ENCODE measurements at regions not wholly inside any gene's neighbourhood (a gene's known extent, or its start where the extent isn't known, plus 50 kb on each side); places are given as distances from the start of the nearest gene placed in this dataset.

DNA sequence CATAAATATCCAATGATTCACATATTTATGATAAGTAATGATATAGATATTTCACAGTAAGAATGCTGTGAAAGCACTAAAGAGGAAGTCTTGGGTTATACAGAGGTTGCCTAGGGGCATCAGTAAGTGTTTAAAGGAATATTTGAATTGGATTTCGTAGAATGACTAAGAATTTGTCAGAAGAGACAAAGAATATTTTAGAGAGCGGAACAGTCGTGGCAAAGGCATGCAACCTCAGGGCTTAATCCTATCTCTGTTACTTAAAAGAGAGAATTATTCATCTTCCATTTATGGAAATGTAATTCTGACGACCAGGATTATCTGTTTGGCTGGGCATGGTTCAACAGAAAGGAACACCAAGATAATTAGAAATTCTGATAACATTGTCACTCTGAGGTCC lies 171.9 kb upstream of the NR5A2 start:
- DNase-seq (ENCODE audit: low spot score), result no peak

DNA sequence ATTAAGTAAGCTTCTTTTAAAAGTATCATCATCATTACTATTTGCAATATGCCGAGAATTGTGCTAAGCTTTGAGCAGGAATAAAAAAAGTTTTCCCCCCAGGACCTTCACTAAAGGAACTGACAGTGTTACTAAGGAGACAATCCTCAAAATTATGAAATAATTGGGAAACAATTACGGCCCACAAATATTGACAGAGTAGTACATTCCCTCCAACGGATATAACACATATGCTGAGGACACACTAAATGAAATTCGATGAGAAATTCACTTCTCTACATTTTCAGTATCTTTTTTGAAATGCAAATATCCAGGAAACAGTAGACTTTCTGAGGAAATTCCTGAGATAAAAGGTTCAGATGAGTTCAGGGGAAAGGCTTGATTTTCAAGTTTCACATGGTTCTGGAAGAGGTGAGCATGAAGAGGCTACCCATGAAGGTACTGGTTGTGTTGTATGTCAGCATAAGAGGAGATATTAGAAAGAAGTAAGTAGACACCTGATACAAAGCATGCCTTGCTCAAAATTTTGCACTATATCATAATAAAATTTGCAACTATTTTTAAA lies 171.2 kb upstream of the NR5A2 start:
- no peak for DNase-seq (ENCODE audit: low spot score)

DNA sequence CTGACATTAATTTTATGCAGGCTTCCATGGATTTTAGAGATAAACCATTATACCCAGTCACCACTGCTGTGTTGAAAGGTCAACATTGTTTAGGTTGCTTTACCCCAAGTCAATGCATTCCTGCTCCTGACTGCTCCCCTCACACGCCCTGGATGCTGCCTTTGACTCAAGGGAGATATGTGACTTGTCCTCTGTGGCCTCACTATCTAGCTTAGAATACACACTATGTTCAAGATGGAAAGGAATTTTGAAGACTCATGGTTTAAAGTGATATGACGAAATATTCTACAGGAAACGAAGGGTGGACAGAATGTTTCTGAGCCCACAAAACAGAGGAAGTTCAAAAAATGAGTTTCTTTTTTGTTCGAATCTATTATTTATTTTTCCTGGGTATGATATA lies 170.4 kb upstream of the NR5A2 start:
- no peak for DNase-seq (ENCODE audit: low spot score)

DNA sequence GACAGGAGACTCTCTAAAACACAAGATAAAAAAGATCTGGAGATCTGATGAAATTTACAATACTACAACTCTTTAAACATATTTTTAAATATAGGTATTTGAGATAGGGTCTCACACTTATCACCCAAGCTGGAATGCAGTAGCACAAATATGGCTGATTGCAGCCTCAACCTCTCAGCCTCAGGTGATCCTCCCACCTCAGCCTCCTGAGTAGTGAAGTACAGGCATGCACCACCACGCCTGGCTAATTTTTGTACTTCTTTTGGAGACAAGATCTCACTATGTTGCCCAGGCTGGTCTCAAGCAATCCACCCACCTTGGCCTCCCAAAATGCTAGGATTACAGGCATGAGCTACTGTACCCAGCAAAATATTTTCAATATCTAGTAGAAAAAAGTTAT lies 170.0 kb upstream of the NR5A2 start:
- DNase-seq (ENCODE audit: low spot score), result no peak

DNA sequence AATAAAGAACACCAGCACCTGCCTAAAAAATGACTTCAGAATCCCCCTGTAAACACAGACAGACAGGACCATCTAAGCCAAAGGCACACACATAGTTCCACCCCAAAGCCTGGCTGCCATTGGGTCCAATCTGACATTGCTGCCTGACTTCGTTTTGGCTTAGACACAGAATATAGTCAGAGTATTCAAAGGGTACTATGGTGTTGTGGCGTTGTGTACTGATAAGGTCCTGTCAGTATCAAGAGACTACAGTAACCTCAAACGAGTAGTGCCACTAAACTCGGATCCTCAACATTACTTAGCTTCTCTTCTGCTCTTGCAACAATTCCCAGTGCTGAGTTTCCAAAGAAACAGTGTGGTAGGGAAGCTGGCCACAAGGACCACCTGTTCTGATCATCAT lies 169.3 kb upstream of the NR5A2 start:
- DNase-seq (ENCODE audit: low spot score), result no peak

DNA sequence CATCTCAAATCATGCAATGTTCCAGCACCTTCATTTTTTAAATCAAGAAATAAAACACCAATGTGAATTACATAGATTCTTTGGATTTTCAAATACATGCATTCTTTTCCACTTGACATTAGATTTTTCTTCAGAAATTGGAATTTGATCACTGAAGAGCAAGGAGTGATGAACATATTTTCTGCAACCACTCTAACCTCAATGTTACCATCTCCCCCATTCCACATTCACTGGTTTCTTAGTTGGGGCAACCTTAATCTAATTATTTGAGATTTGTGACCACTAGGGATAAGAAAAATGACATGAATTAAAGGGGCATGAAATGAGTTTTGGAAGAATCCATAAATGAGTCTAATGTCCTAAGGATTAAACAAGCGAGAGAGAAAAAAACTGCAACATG lies 168.7 kb upstream of the NR5A2 start:
- DNase-seq (ENCODE audit: low spot score), result no peak

DNA sequence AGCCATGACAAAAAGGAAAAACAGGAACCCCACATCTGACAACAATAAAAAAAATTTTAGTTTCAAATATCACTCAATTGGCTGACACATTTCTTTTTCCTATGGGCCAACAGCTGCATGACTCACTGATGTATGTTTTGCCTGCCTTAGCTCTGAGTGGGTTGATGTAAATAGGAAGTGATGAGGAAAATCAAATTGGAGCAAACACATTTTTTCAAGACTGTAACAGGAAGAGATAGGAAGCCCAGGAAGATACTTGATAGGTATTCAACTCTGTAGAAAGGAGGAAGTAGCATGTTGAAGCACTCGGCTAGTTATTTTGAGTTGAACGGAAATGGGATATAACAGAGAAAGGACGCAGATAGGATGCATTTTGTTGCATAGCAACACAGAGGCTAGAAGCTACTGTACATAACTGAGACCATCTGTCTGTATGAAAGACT lies 168.0 kb upstream of the NR5A2 start:
- peak; percentile 5 for DNase-seq (ENCODE audit: low spot score)

DNA sequence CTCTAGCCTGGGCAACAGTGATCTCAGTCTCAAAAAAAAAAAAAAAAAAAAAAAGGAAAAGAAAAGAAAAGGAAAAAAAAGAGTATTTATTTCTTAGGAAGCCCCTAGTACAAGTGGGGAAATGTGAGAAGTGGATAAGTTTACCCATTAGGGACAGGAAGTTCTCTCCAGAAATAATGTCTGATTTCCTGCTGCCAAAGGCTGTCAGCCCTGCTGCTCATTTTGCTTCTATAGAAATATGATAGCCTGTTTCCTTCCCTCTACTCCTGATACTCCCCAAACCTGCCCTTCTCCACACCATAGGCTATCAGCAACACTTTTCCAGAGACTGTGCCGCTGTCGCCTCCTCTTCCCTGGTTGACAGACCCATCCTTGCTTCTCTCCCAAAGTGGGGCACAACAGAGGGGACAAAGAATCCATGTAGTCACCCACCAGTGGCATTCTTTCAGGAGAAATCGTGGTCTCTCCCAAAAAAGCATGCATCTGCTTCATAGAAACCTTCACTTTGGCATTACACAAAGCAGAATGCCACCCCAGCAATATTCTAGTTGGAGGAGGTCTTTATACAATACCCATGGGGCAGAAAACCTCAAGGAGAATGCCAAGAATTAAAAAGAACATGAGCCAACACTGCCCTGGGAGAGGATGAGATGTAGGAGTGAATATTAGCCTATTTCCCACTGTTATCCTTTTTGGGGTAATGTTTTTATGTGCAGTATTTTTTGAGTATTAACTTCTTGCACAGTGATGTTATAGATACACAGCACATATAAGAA lies 166.3 kb upstream of the NR5A2 start:
- no peak for DNase-seq (ENCODE audit: low spot score)

DNA sequence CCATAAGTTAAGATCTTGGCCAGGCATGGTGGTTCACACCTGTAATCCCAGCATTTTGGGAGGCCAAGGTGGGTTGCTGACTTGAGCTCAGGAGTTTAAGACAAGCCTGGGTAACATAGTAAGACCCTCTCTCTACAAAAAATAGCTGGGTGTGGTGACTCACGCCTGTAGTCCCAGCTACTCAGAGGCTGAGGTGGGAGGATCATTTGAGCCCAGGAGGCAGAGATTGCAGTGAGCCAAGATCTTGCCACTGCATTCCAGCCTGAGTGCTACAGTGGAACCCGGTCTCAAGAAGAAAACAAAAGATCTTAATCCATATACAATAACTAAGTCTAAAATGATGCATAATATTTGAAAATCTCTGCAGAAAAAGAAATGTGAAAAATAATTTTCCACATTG lies 165.5 kb upstream of the NR5A2 start:
- DNase-seq (ENCODE audit: low spot score), result no peak

DNA sequence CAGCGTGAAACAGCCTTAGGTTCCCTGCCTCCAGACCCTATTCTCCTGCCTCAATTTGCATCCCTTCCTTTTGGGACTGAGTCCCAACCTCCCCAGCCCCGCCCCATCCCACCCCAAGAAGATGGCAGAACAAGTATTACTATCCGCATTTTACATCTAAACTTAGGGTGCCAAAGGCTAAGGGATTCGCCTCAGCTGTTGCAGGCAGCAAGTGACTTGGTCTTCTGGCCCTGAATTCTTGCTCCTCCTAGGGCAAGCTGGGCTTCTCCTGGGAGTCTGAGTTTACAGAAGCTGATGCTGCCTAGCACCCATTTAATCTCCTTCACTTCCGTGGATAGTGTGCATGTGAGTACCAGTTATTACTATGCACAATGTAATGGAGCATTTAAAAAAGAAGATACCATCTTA lies 161.3 kb upstream of the NR5A2 start:
- DNase-seq (ENCODE audit: low spot score), result no peak

DNA sequence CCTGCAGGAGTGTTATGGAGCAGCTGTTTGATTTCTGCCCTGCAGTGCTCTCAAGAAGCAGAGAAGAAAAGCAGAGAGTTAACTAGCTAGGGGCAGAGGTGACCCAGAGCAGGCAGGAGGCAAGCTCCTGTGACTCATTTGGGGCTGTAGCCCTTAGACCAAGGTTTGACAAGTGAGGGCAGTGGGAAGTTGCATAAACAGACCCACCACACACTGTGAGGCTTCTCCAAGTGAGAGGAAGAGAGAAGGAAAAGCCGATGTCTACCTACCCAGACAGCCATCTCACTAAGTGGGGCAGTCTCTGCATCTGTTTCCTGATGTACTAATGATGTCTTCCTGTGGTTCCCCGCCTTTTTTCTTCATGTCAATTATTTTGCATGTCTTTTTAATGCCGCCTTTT lies 159.9 kb upstream of the NR5A2 start:
- DNase-seq (ENCODE audit: low spot score), result no peak

DNA sequence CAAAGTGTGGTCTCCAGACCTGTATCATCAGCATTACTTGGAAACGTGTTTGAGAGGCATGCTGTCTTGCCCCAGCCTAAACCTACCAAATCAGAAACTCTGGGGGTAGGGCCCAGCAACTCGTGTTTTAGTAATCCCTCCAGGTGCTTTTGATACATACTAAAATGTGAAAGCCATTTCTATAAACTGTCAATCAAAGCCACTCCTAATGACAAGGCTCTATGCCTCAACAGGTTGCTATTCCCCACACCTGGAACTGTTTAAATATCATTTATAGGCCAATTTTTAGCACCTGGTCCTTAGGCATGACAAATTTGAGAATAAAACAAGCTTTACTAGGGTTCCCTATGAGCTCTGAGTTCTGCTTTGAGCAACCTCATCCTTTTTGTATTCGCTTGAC lies 158.7 kb upstream of the NR5A2 start:
- DNase-seq (ENCODE audit: low spot score), result no peak

DNA sequence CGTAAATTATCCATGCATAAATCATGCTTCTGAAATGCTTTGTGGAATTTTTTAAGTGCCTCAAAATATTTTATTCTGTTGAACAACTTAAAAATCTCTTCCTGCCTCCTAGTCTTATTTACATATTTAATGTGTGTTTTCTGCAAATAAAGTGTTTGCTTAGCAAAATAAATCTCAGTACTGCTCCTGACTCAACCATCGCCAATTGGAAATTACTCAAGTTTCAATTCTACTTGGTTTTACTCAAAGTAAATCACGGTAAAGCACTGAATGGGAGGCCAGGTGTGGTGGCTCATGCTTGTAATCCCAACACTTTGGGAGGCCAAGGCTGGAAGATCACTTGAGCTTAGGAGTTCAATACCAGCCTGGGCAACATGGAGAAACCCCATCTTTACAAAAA lies 152.2 kb upstream of the NR5A2 start:
- DNase-seq (ENCODE audit: low spot score), result no peak

DNA sequence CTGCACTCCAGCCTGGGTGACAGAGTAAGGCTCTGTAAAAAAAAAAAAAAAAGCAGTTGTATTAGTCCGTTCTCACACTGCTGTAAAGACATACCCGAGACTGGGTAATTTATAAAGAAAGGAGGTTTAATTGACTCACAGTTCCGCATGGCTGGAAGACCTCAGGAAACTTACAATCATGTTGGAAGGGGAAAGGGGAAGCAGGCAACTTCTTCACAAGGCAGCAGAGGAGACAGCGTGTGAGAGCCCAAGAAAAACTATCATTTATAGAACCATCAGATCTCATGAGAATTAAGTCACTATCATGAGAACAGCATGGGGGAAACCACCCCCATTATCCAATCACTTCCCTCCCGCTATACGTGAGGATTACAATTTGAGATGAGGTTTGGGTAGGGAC lies 151.7 kb upstream of the NR5A2 start:
- DNase-seq (ENCODE audit: low spot score), result no peak

DNA sequence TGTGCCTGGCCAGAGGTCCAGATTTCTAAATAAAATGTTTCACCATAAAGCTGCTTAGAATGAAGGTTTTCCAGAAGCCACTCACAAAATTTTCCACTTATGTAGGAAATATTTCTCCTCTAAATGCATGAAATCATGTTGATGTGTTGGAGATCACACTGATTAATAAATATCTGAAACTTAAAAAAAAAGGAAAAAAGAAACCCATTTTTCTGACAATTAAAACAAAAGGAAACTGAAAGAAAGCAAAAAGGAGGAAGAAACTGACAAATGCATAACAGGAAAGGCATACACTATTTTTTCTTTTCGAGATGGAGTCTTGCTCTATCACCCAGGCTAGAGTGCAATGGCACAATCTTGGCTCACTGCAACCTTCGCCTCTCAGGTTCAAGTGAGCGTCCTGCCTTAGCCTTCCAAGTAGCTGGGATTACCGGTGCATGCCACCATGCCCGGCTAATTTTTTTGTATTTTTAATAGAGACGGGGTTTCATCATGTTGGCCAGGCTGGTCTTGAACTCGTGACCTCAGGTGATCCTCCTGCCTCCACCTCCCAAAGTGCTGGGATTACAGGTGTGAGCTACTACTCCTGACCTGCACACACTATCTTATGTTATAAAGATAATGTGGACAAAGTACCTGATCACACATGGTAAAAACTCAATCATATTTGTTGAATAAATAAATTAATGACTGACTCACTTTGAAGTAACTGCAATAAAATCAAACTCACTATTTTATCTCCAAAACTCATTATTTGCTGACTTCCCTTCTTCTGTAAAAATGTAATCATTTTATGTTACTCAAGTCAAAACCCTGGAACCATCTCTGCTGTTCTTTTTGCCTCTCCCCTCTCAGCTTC lies 149.8 kb upstream of the NR5A2 start:
- DNase-seq (ENCODE audit: low spot score), result no peak

DNA sequence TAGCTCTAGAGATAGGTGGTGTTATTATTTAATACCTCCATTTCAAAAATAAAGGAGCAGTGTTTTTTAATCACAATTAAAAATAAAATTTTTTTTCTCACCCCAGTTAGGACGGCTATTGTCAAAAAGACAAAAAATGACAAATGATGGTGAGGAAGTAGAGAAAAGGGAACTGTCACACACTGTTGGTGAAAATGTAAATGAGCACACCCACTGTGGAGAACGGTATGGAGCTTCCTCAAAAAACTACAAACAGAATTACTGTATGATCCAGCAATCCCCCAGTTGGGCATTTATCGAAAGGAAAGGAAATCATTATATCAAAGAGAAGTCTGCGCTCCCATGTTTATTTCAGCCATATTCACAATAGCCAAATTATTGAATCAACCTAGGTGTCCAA lies 148.7 kb upstream of the NR5A2 start:
- DNase-seq (ENCODE audit: low spot score), result no peak

DNA sequence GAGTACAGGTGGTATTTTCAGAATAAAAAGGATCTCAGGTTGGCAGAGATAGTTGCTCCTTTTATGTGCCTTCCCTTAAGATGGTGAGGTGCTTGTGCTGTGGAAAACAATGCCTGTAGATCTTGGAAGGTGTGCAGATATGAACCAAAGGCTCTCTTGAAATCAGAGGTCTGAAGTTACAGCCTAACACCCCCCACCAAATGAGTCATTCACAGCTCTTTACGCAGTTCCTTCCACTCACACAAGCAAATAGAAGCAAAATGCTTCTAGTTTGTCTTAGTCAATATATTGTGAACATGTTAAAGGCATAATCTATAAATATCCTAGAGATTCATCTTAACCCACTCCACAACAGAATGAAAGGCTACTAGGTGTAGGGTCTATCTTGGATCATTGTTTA lies 128.9 kb upstream of the NR5A2 start:
- DNase-seq (ENCODE audit: low spot score), result no peak

DNA sequence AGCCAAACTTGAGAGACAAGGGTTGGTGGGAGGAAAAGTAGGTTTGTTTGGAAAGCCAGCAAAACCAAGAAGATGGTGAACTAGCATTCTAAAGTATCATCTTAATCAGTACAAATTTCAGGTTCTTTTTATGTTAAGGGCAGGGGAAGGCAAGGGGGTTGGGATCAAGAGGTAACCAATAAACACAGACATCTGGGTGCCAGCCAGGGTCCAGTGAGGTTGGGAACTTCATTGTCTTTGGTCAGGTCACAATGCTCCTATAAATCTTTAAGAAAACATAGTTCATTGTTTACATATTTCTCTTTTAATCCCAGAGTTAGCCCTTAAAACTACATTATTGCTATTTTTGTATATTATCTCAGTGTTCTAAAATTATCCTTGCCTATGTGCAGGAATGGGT lies 126.2 kb upstream of the NR5A2 start:
- DNase-seq (ENCODE audit: low spot score), result no peak

DNA sequence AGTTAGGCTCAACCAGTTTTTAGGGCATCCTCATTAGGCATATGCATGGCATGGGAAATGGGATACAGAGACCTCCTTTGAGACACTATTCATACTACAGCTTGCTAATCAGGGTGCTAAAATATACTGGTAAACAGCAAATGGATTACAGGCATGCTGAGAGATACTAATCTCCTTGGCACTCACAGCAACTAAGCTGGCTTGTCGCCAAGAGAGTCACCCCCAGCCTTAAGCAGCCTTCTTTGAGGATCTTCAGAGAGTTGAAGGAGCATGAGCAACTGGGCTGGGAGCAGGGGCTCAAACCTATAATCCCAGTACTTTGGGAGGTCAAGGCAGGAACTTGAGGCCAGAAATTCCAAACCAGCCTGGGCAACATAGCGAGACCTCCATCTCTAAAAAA lies 120.1 kb upstream of the NR5A2 start:
- DNase-seq (ENCODE audit: low spot score), result no peak

DNA sequence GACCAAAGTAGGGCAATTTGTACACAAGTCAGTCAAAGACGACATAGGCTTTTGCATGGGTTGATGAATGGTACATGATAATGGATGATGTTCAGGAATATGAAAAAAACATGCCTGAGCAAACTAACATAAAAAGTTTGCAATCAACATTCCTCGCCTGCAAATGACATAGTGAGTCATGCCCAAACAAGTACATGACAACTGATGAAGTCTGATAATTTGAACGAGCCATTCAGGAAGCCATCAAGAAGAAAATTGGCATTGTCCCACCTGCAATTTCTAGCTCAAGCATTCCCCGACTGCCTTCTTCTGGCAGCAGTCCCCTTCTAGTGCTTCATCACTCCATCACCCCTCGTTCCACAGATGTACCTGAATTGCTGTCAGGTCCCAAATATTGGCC lies 118.4 kb upstream of the NR5A2 start:
- no peak for DNase-seq (ENCODE audit: low spot score)

DNA sequence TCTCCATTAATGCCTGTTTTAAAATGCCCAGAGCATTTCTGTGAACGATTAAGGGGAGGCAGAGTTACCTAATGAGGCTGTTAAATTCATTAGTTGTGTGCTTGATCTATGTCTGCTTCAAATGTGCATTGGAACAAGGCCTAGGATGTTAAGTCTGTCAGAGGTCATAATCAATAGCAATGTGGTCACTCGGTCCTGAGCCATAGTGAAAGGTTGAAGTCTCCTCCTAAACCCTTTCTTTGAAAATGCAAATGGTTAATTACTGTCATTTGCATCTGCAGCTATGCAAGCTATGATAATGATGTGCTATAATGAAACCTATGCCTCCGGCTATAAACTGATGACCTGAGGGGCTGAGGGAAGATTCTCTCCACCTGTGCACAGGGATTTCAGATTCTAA lies 114.2 kb upstream of the NR5A2 start:
- DNase-seq (ENCODE audit: low spot score), result no peak

DNA sequence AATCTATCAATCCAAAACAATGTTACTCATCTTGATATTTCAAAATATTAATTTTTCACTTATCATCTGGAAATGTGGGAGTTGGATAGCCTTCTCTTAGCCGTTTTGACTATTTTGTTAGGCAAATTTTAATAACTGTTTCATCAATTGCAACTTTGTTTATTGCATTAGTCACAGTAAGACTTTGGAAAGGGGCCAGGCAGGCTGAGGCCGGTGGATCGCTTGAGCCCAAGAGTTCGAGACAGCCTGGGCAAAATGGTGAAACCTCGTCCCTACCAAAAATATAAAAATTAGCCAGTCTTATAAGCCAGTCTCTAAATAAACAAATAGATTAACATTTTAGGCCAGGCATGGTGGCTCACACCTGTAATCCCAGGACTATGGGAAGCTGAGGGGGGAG lies 113.0 kb upstream of the NR5A2 start:
- DNase-seq (ENCODE audit: low spot score), result no peak

DNA sequence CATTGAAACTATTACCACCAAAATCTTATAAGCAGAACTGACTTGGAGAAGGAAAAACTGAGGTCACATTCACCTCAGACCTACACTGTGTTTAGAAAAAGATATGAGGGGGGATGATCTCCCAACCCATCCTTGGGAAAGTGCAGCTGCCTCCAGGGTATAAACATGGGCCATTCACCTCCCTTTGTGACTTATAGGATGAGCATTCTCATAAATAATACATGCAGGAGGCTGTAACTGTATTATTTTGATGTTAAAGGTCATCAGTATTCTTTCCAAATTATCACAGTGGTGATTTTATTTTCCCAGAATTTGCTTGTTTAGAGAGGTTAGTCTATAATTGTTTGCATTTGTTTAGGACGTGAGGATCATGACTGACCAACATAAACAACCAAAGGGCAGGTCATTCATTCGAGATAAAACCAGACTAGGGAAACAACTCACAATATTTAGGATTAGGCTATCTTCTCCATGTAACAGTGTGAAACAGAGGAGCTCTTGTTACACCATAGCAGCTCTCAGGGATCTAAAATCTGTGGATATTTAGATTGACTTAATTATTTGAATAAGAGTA lies 109.2 kb upstream of the NR5A2 start:
- no peak for DNase-seq (ENCODE audit: low spot score)
